Activated CD8-positive, alpha-beta T cell treated with anti-CD3 and anti-CD28 coated beads for 36 hours (primary cell): ENCODE measurements at regions not wholly inside any gene's neighbourhood (a gene's known extent, or its start where the extent isn't known, plus 50 kb on each side); places are given as distances from the start of the nearest gene placed in this dataset.

Source experiments
- ATAC-seq: fragments of 200-7000 bp; cut with Tn5 transposase; one replicate; pipeline ENCODE4 v1.10.0; 2021; ENCODE audit warnings: mild to moderate bottlenecking, moderate library complexity
- CTCF ChIA-PET: fragments of 350-600 bp; sonication (Branson Sonifier 250); formaldehyde crosslinking; loops from one replicate; lab custom pipeline; 2021; ENCODE audit warnings: antibody characterized with exemption; lab: Charles Lee
- POLR2A ChIA-PET: fragments of 350-600 bp; sonication (Branson Sonifier 250); formaldehyde crosslinking; loops from one replicate; lab custom pipeline; 2021; ENCODE audit warnings: antibody characterized with exemption; lab: Charles Lee
- DNase-seq: peaks from one replicate; pipeline ENCODE4 v3.0.0-alpha.2; 2020
- H3K27ac Mint-ChIP-seq: one replicate; pipeline ENCODE4 v1.8.0; 2021; ENCODE audit warnings: mild to moderate bottlenecking, mixed read lengths
- H3K27me3 Mint-ChIP-seq: one replicate; pipeline ENCODE4 v1.8.0; 2021; ENCODE audit warnings: mixed read lengths
- H3K36me3 Mint-ChIP-seq: one replicate; pipeline ENCODE4 v1.8.0; 2021; ENCODE audit warnings: low read depth, mixed read lengths
- H3K4me1 Mint-ChIP-seq: one replicate; pipeline ENCODE4 v1.8.0; 2021; ENCODE audit warnings: low read depth, mixed read lengths
- H3K4me3 Mint-ChIP-seq: one replicate; pipeline ENCODE4 v1.8.0; 2021; ENCODE audit warnings: mild to moderate bottlenecking, moderate library complexity, mixed read lengths
- H3K9me3 Mint-ChIP-seq: one replicate; pipeline ENCODE4 v1.8.0; 2021; ENCODE audit warnings: mixed read lengths
- CTCF ChIP-seq: fragments of 200-600 bp; IDR thresholded peaks from one replicate; pipeline ENCODE4 v1.8.0; 2022; ENCODE audit warnings: antibody characterized with exemption, mild to moderate bottlenecking
- intact Hi-C: fragments of 100-400 bp; cut with micrococcal nuclease; formaldehyde crosslinking; loops from one replicate; pipeline ENCODE4 v1.10.0; 2022

GRCh38 chr2:4556135-4556896 is 852.9 kb downstream of the DCDC2C start:
- DNase-seq (no peak), ATAC-seq (no peak)
- Mint-ChIP-seq H3K9me3 (peaks cover under 1% of the 10 kb centered on the region), H3K4me3 (no peak overlapping the region), H3K4me1 (no peaks in the 10 kb centered on the region), H3K27me3 (no peaks in the 10 kb centered on the region), H3K27ac (no peak overlapping the region), H3K36me3 (no peaks in the 10 kb centered on the region)
- POLR2A ChIA-PET = no interaction called here
- intact Hi-C loops = no loop called here
- TF ChIP-seq CTCF = no peak
- CTCF ChIA-PET = no interaction called here

GRCh38 chr2:4561196-4561595 is 857.8 kb downstream of the DCDC2C start:
- ATAC-seq = no peak
- intact Hi-C loops = no loop called here
- TF ChIP-seq CTCF = no peak
- H3K36me3 Mint-ChIP-seq = no peaks in the 10 kb centered on the region
- no peak for DNase-seq
- no peaks in the 10 kb centered on the region for H3K27me3 Mint-ChIP-seq
- H3K9me3 Mint-ChIP-seq = peaks cover 6% of the 10 kb centered on the region
- ChIA-PET CTCF (no interaction called here), POLR2A (no interaction called here)
- H3K4me1 Mint-ChIP-seq = no peaks in the 10 kb centered on the region
- no peak overlapping the region for H3K27ac Mint-ChIP-seq
- H3K4me3 Mint-ChIP-seq = no peak overlapping the region

- ATAC-seq = no peak
- H3K9me3 Mint-ChIP-seq = peaks cover 16% of the 10 kb centered on the region
- TF ChIP-seq CTCF = no peak
- ChIA-PET POLR2A (no interaction called here), CTCF (no interaction called here)
- H3K27ac Mint-ChIP-seq = no peak overlapping the region
- no peaks in the 10 kb centered on the region for H3K4me1 Mint-ChIP-seq
- no peak for DNase-seq
- intact Hi-C loops = no loop called here
- no peaks in the 10 kb centered on the region for H3K36me3 Mint-ChIP-seq
- no peak overlapping the region for H3K4me3 Mint-ChIP-seq
- no peaks in the 10 kb centered on the region for H3K27me3 Mint-ChIP-seq
Observed at GRCh38 chr2:4576075-4576474, 872.7 kb downstream of the DCDC2C start.

- H3K27ac Mint-ChIP-seq = no peak overlapping the region
- no peaks in the 10 kb centered on the region for H3K27me3 Mint-ChIP-seq
- H3K9me3 Mint-ChIP-seq = peaks cover 12% of the 10 kb centered on the region
- ChIA-PET CTCF (no interaction called here), POLR2A (no interaction called here)
- ATAC-seq (no peak), DNase-seq (no peak)
- no peak for TF ChIP-seq CTCF
- no peak overlapping the region for H3K4me3 Mint-ChIP-seq
- no peaks in the 10 kb centered on the region for H3K36me3 Mint-ChIP-seq
- no peaks in the 10 kb centered on the region for H3K4me1 Mint-ChIP-seq
- intact Hi-C loops = no loop called here
Observed at GRCh38 chr2:4579977-4580376, 876.6 kb downstream of the DCDC2C start.

- peaks cover 7% of the 10 kb centered on the region for H3K9me3 Mint-ChIP-seq
- H3K27ac Mint-ChIP-seq = no peak overlapping the region
- H3K36me3 Mint-ChIP-seq = no peaks in the 10 kb centered on the region
- ChIA-PET CTCF (no interaction called here), POLR2A (interaction anchor here (0.6 kb wide), 1 partner anchor 14 kb away, joined by 4 read pairs; no protein-coding TSS in a partner anchor)
- H3K4me1 Mint-ChIP-seq = no peaks in the 10 kb centered on the region
- DNase-seq (no peak), ATAC-seq (no peak)
- H3K4me3 Mint-ChIP-seq = no peak overlapping the region
- H3K27me3 Mint-ChIP-seq = no peaks in the 10 kb centered on the region
- intact Hi-C loops = no loop called here
- TF ChIP-seq CTCF = no peak
Observed at GRCh38 chr2:4585057-4585635, 881.8 kb downstream of the DCDC2C start.
